ENCODE measurements at regions not wholly inside any gene's neighbourhood (a gene's known extent, or its start where the extent isn't known, plus 50 kb on each side); places are given as distances from the start of the nearest gene placed in this dataset.
"Not testable (repeated sequence)": the region's sequence is repeated elsewhere in the genome, so short reads cannot be mapped to it uniquely, and the experiment has no call there.

DNA sequence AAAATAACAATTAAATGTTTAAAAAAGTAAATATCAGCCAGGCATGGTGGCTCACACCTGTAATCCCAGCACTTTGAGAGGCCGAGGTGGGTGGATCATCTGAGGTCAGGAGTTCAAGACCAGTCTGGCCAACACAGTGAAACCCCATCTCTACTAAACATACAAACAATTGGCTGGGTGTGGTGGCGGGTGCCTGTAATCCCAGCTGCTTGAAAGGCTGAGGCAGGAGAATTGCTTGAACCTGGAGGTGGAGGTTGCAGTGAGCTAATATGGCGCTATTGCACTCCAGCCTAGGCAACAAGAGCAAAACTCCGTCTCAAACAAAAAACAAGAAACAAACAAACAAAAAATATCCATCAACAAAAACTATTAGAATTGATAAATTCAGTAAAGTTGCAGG, 77.5 kb downstream of the SNX5 start:
- not testable (repeated sequence) for DNase-seq (ENCODE audit: low read depth in 2 of 3, low spot score in 1 of 3)

- DNase-seq (ENCODE audit: low read depth in 2 of 3, low spot score in 1 of 3): no peak
Observed at GRCh38 chr20:17890330-17890729, 78.3 kb downstream of the SNX5 start.

DNA sequence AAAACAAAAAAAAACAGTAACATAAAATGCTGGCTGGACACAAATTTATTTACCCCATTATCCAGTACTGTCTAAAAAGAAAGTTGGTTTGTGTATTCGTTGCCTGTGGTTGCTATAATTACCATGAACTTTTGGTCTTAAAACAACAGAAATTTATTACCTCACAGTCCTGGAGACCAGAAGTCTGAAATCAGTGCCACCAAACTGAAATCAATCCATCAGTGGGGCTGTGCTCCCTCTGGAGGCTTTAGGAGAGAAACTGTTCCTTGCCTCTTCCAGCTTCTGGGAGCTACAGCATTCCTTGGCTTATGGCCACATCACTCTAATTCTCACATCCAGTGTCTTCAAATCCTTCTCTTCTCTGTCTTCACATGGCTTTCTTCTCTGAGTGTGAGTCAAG, 79.4 kb downstream of the SNX5 start:
- DNase-seq (ENCODE audit: low read depth in 2 of 3, low spot score in 1 of 3): no peak

DNA sequence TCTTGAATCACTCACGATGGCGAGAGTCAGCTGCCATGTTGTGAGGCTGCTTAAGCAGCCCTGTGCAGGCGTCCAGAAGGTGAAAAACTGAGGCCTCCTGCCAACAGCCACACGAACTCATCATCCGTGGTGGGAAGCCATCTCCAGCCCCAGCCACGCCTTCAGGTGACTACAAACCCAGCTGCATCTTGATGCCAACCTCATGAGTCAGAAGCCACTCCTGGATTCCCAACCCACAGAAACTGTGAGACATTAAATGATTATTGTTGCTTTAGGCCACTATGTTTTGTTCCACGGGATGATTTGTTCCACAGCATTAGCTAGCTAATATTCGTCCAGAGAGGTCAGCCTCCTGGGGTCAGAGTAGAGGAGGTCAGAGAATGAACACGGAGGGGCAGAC, 80.5 kb downstream of the SNX5 start:
- DNase-seq (ENCODE audit: low read depth in 2 of 3, low spot score in 1 of 3): no peak

GRCh38 chr20:17887331-17888030, 81.1 kb downstream of the SNX5 start:
- no peak for DNase-seq (ENCODE audit: low read depth in 2 of 3, low spot score in 1 of 3)

DNA sequence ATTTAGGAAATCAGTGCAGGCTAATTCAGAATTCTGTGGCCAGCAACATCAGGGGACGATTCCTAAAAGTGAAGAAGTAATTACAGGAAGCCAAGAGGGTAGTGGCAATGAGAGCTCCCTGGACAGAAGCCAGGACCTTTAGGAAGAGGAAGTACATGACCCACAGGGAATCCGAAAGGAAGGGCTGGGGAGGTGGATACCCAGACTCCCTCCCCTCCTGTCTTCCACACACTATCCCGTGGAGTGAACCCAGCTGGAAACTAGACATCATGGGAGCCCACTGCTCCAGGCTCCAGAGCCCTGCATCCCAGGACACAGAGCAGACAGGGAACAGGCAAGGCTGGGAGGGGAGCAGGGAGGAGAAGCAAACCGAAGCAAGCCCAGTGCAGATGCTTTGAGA, 83.0 kb downstream of the SNX5 start:
- no peak for DNase-seq (ENCODE audit: low read depth in 2 of 3, low spot score in 1 of 3)

DNA sequence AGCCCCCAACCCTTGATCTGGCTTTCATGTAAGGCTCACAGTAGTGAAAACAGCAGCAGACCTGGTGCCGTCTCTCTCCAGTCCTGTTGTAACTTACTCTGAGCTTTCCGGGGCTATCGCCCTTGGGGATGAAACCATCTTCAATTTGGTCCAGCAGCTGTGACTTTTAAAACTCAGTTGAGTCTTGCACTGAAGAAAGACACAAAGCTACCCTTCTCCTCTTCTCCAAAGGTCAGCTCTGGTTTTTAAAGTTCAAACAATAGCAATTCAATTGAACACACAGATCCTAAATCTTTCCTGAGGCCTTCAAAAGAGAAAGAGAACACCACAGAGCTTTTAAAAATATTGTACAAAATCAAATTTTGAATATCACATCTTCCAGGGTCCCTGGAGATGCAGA, 83.5 kb downstream of the SNX5 start:
- DNase-seq (ENCODE audit: low read depth in 2 of 3, low spot score in 1 of 3): no peak

GRCh38 chr20:17884307-17885003, 84.1 kb downstream of the SNX5 start:
- DNase-seq (ENCODE audit: low read depth in 2 of 3, low spot score in 1 of 3): no peak

- no peak for DNase-seq (ENCODE audit: low read depth in 2 of 3, low spot score in 1 of 3)
Observed at GRCh38 chr20:17883592-17884306, 84.8 kb downstream of the SNX5 start.

DNA sequence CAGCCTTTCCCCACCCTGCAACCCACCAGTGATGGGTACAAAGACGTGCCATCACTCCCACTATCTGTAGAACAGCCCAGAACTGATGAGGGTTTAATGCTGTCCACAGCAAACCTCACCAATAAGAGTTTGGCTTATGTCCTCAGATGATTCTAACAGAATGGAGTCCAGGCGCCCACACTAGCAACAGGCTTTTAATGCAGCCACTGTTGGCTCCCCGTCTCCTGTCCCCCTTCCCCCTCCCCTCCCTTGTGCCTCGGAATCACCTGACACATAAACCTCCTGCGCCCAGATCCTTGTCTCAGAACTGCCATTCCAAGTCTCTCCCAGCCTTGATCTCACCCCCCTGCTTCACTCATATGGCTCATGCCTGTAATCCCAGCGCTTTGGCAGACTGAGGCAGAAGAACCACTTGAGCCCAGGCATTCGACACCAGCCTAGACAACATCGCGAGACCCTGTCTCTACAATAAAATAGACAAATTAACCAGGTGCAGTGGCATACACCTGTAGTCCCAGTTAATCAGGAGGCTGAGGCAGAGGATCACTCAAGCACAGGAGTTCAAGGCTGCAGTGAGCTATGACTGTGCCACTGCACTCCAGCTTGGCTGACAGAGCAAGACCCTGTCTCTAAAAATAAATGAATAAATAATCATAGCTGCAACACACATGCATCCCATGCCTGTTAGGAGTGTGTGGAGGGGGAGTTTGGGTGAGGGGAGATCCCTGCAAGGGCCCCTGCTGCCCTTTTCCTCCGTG, 85.6 kb downstream of the SNX5 start:
- DNase-seq (ENCODE audit: low read depth in 2 of 3, low spot score in 1 of 3): no peak

DNA sequence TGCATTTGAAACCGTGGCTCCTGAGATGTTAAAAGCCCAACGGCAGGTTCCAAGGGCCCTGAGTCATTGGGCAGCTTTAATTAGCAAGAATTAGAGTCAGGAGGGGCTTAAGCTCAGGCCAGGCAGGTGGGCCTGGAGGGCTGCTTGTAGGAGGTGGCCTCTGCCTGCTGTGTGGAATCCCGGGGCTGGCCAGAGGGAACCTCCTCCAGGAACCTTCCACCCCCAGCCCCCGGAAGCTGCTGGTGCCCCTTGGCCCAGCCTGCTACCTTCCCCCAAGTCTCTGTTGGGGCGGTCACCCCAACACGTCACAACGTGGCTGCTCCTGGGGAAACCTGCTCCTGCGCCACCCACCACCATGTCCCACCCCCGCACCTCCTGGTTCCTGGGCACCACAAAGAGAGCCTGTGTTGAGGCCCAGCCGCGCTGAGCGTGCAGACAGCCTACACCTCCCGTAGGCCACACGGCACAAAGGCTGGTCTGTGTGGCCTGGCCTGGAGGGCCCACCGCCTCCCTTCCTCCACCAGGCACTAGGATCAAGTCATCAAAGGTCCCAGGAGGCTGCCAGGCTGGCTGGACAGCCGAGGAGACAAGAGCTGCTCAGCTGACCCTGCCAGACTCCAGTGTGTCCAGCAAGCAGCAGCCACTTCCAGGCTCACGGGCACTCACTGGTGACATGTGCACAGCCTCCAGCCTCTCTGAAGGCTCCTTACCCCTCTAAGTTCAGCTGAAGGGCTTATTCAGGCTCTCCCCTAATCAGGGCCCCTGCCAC, 86.3 kb downstream of the SNX5 start:
- no peak for DNase-seq (ENCODE audit: low read depth in 2 of 3, low spot score in 1 of 3)

GRCh38 chr20:17881741-17882064, 86.9 kb downstream of the SNX5 start:
- DNase-seq (ENCODE audit: low read depth in 2 of 3, low spot score in 1 of 3): no peak

DNA sequence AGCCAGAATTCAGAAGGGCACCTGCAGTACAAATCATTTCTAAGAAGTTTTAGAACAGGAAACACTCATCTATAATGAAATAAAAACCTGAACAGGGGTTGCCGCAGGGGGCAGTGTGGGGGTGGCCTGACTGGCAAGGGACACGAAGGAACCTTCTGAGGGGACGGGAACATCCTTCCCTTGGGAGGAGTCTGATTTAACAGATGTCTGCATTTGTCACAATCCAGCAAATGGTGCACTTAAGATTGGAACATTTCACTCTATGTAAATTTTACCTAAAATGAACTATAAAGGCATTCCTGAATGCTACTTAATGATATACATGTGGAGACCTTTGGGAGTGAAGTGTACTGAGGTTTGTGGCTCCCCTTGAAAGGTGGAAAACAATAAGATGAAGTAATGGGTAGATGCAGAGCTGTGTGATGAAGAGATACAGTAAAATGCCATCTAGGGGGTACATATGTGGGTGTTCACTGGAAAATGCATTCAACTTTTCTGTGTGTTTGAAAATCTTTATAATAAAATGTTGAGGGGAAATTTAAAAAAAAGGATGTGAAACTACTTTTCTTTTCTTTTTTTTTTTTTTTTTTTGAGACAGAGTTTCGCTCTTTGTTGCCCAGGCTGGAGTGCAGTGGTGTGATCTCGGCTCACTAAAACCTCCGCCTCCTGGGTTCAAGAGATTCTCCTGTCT, 89.5 kb downstream of the SNX5 start:
- DNase-seq (ENCODE audit: low read depth in 2 of 3, low spot score in 1 of 3): no peak

- no peak for DNase-seq (ENCODE audit: low read depth in 2 of 3, low spot score in 1 of 3)
Observed at GRCh38 chr20:17878069-17878911, 90.3 kb downstream of the SNX5 start.

- no peak for DNase-seq (ENCODE audit: low read depth in 2 of 3, low spot score in 1 of 3)
Observed at GRCh38 chr20:17875981-17876385, 92.6 kb downstream of the SNX5 start.

- DNase-seq (ENCODE audit: low read depth in 2 of 3, low spot score in 1 of 3): no peak
Observed at GRCh38 chr20:17875106-17875980, 93.3 kb downstream of the SNX5 start.

GRCh38 chr20:17874271-17875105, 94.1 kb downstream of the SNX5 start:
- DNase-seq (ENCODE audit: low read depth in 2 of 3, low spot score in 1 of 3): no peak
